ENCODE measurements at regions not wholly inside any gene's neighbourhood (a gene's known extent, or its start where the extent isn't known, plus 50 kb on each side); places are given as distances from the start of the nearest gene placed in this dataset.

DNA sequence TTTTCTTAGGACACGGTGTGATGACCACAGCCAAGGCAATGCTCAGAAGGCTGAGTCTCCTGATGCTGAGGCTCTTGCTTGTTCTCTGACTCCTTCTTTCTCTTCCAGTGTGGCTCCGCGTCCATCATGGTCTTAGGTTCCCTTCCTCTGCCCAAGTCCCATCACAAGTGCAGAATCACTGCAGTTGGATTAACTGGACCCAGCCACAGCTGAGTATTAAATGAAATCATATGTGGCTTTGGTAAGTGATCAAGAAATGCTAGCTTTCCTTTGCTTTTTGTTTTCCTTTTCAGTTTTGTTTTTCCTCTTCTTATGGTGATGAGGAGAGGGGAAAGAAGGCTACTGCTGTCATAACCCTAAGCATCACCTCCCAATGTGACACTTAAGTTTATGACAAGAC, 375.8 kb downstream of the INSIG2 start:
- Histone ChIP-seq H3K27ac (no peak overlapping the region), H3K4me3 (ENCODE audit: low read depth, low read length) (no peak overlapping the region), H2AFZ (no peak overlapping the region), H3K79me2 (no peaks in the 10 kb centered on the region), H3K9me3 (ENCODE audit: control insufficient read depth, low read length) (no peaks in the 10 kb centered on the region), H3K27me3 (ENCODE audit: control insufficient read depth, insufficient read depth, low read length) (no peaks in the 10 kb centered on the region), H3K4me2 (ENCODE audit: low read length) (no peak overlapping the region), H3K4me1 (no peaks in the 10 kb centered on the region), H3K36me3 (ENCODE audit: control insufficient read depth, insufficient read depth, low read length) (no peaks in the 10 kb centered on the region), H3K9ac (no peak overlapping the region)
- TF ChIP-seq, protein P1, sequence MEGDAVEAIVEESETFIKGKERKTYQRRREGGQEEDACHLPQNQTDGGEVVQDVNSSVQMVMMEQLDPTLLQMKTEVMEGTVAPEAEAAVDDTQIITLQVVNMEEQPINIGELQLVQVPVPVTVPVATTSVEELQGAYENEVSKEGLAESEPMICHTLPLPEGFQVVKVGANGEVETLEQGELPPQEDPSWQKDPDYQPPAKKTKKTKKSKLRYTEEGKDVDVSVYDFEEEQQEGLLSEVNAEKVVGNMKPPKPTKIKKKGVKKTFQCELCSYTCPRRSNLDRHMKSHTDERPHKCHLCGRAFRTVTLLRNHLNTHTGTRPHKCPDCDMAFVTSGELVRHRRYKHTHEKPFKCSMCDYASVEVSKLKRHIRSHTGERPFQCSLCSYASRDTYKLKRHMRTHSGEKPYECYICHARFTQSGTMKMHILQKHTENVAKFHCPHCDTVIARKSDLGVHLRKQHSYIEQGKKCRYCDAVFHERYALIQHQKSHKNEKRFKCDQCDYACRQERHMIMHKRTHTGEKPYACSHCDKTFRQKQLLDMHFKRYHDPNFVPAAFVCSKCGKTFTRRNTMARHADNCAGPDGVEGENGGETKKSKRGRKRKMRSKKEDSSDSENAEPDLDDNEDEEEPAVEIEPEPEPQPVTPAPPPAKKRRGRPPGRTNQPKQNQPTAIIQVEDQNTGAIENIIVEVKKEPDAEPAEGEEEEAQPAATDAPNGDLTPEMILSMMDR (IDR thresholded peaks at IDR 0.05) = no peak

DNA sequence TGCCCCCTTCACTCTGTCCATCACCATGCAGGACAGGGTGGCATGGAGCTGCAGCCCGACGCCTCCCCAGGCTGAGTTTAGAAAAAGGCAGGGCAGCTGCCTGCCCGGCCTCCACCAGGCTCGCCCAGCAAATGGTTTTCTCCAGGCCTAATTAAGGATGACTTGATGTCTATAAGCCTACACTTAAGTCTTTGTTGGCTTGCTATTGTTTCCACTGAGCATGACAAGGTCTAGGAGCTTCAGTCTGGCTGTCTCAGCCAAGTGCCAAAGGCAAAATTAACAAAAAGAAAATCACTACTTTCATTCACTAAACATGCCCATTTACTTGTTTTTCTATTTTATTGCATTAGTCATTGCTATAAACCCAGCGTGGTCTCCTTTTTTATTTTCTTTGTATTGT, 372.2 kb downstream of the INSIG2 start:
- Histone ChIP-seq H3K27ac (no peak overlapping the region), H3K27me3 (ENCODE audit: control insufficient read depth, insufficient read depth, low read length) (no peaks in the 10 kb centered on the region), H3K9me3 (ENCODE audit: control insufficient read depth, low read length) (no peaks in the 10 kb centered on the region), H3K79me2 (no peaks in the 10 kb centered on the region), H3K4me1 (no peaks in the 10 kb centered on the region), H3K36me3 (ENCODE audit: control insufficient read depth, insufficient read depth, low read length) (no peaks in the 10 kb centered on the region), H2AFZ (no peak overlapping the region), H3K4me2 (ENCODE audit: low read length) (no peak overlapping the region), H3K9ac (no peak overlapping the region), H3K4me3 (ENCODE audit: low read depth, low read length) (no peak overlapping the region)
- TF ChIP-seq, protein P1 (IDR thresholded peaks at IDR 0.05) = no peak

GRCh38 chr2:118459426-118459825, 371.2 kb downstream of the INSIG2 start:
- Histone ChIP-seq H3K27ac (no peak overlapping the region), H3K4me1 (no peaks in the 10 kb centered on the region), H3K4me2 (ENCODE audit: low read length) (no peak overlapping the region), H3K4me3 (ENCODE audit: low read depth, low read length) (no peak overlapping the region), H2AFZ (no peak overlapping the region), H3K9me3 (ENCODE audit: control insufficient read depth, low read length) (no peaks in the 10 kb centered on the region), H3K9ac (no peak overlapping the region), H3K27me3 (ENCODE audit: control insufficient read depth, insufficient read depth, low read length) (no peaks in the 10 kb centered on the region), H3K79me2 (no peaks in the 10 kb centered on the region), H3K36me3 (ENCODE audit: control insufficient read depth, insufficient read depth, low read length) (no peaks in the 10 kb centered on the region)
- TF ChIP-seq, protein P1 (IDR thresholded peaks at IDR 0.05) = no peak

- Histone ChIP-seq H3K4me2 (ENCODE audit: low read length) (no peak overlapping the region), H3K4me1 (no peaks in the 10 kb centered on the region), H3K4me3 (ENCODE audit: low read depth, low read length) (no peak overlapping the region), H3K9ac (no peak overlapping the region), H3K27ac (no peak overlapping the region), H3K27me3 (ENCODE audit: control insufficient read depth, insufficient read depth, low read length) (no peaks in the 10 kb centered on the region), H3K9me3 (ENCODE audit: control insufficient read depth, low read length) (no peaks in the 10 kb centered on the region), H3K36me3 (ENCODE audit: control insufficient read depth, insufficient read depth, low read length) (no peaks in the 10 kb centered on the region), H3K79me2 (no peaks in the 10 kb centered on the region), H2AFZ (no peak overlapping the region)
- TF ChIP-seq, protein P1 (IDR thresholded peaks at IDR 0.05) = no peak
Measured at GRCh38 chr2:118457951-118458350, 369.7 kb downstream of the INSIG2 start.

GRCh38 chr2:118449401-118449800, 361.1 kb downstream of the INSIG2 start:
- no peaks in the 10 kb centered on the region for H3K79me2 ChIP-seq
- no peak overlapping the region for H3K27ac ChIP-seq
- H3K4me2 ChIP-seq (ENCODE audit: low read length) = no peak overlapping the region
- no peak overlapping the region for H3K4me3 ChIP-seq (ENCODE audit: low read depth, low read length)
- no peaks in the 10 kb centered on the region for H3K9me3 ChIP-seq (ENCODE audit: control insufficient read depth, low read length)
- H3K36me3 ChIP-seq (ENCODE audit: control insufficient read depth, insufficient read depth, low read length) = no peaks in the 10 kb centered on the region
- TF ChIP-seq, protein P1 (IDR thresholded peaks at IDR 0.05) = no peak
- H3K9ac ChIP-seq = no peak overlapping the region
- no peaks in the 10 kb centered on the region for H3K27me3 ChIP-seq (ENCODE audit: control insufficient read depth, insufficient read depth, low read length)
- no peaks in the 10 kb centered on the region for H3K4me1 ChIP-seq
- H2AFZ ChIP-seq = no peak overlapping the region

All from parathyroid adenoma (tissue), 2 donors.